NCI-H774 (cell line): ENCODE measurements at regions not wholly inside any gene's neighbourhood (a gene's known extent, or its start where the extent isn't known, plus 50 kb on each side); places are given as distances from the start of the nearest gene placed in this dataset.

Source experiments
- DNase-seq: peaks from one replicate; lab custom pipeline; 2025; lab: John Stamatoyannopoulos, UW

- no peak for DNase-seq
Observed at GRCh38 chr6:6781873-6782227, 193.3 kb downstream of the LY86 start.

- no peak for DNase-seq
Observed at GRCh38 chr6:6783721-6784120, 195.2 kb downstream of the LY86 start.

GRCh38 chr6:6784514-6785162, 196.1 kb downstream of the LY86 start:
- DNase-seq: no peak

GRCh38 chr6:6785163-6785521, 196.6 kb downstream of the LY86 start:
- no peak for DNase-seq

GRCh38 chr6:6788394-6789032, 200.0 kb downstream of the LY86 start:
- DNase-seq: peak; percentile 6

GRCh38 chr6:6790393-6790792, 201.9 kb downstream of the LY86 start:
- DNase-seq: no peak

GRCh38 chr6:6790891-6791290, 202.4 kb downstream of the LY86 start:
- DNase-seq: no peak

- no peak for DNase-seq
Observed at GRCh38 chr6:6793388-6794250, 205.1 kb downstream of the LY86 start.

- no peak for DNase-seq
Observed at GRCh38 chr6:6795393-6795792, 206.9 kb downstream of the LY86 start.

- DNase-seq: no peak
Observed at GRCh38 chr6:6796818-6797217, 208.3 kb downstream of the LY86 start.

GRCh38 chr6:6798448-6798860, 209.9 kb downstream of the LY86 start:
- DNase-seq: no peak

GRCh38 chr6:6801005-6801335, 212.4 kb downstream of the LY86 start:
- DNase-seq: no peak

- DNase-seq: no peak
Observed at GRCh38 chr6:6801635-6802218, 213.2 kb downstream of the LY86 start.

GRCh38 chr6:6803180-6803977, 214.9 kb downstream of the LY86 start:
- DNase-seq: no peak

- no peak for DNase-seq
Observed at GRCh38 chr6:6804843-6805615, 216.5 kb downstream of the LY86 start.

- DNase-seq: no peak
Observed at GRCh38 chr6:6806844-6807518, 218.5 kb downstream of the LY86 start.

GRCh38 chr6:6808343-6808742, 219.8 kb downstream of the LY86 start:
- DNase-seq: no peak

- DNase-seq: no peak
Observed at GRCh38 chr6:6808915-6809314, 220.4 kb downstream of the LY86 start.

GRCh38 chr6:6810727-6811126, 222.2 kb downstream of the LY86 start:
- DNase-seq: peak; percentile 17

- peak; percentile 64 for DNase-seq
Observed at GRCh38 chr6:6811128-6812009, 222.8 kb downstream of the LY86 start.
